Neural progenitor cell (in vitro differentiated cells): ENCODE measurements at regions not wholly inside any gene's neighbourhood (a gene's known extent, or its start where the extent isn't known, plus 50 kb on each side); places are given as distances from the start of the nearest gene placed in this dataset.

ENCODE experiments used
- EZH2 ChIP-seq: fragments of 200-600 bp; sonication (generic); IDR thresholded peaks from 2 replicates; pipeline ENCODE4 v1.6.1; 2017; ENCODE audit warnings: antibody characterized with exemption, mild to moderate bottlenecking, moderate library complexity
- EZH2phosphoT487 ChIP-seq: fragments of 200-600 bp; sonication (generic); IDR thresholded peaks from 2 replicates; pipeline ENCODE4 v1.6.1; 2017; ENCODE audit warnings: antibody characterized with exemption
- TF ChIP-seq, protein P1 (sequence below): fragments of 200-600 bp; sonication (generic); IDR thresholded peaks from 2 replicates; pipeline ENCODE4 v1.5.1; 2017; ENCODE audit warnings: antibody characterized with exemption, mild to moderate bottlenecking

DNA sequence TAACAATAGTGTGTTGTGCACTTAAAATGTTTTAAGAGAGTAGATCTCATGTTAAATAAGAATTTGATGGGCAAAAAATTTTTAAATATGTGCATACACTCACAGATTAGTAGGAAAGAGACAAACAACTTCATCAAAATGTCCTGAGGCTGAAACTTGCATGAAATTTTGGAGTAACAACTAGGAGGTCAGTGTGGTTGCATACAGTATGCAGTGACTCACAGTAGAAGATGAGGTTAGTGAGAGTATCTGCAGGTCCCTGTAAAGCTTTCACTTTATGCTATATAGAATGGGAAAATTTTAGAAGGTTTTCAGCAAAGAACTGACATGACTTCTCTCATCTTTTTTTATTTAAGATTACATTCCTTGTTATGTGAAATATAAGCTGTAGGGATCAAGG is 453.1 kb upstream of the KLHL4 start:
- TF ChIP-seq, protein P1, sequence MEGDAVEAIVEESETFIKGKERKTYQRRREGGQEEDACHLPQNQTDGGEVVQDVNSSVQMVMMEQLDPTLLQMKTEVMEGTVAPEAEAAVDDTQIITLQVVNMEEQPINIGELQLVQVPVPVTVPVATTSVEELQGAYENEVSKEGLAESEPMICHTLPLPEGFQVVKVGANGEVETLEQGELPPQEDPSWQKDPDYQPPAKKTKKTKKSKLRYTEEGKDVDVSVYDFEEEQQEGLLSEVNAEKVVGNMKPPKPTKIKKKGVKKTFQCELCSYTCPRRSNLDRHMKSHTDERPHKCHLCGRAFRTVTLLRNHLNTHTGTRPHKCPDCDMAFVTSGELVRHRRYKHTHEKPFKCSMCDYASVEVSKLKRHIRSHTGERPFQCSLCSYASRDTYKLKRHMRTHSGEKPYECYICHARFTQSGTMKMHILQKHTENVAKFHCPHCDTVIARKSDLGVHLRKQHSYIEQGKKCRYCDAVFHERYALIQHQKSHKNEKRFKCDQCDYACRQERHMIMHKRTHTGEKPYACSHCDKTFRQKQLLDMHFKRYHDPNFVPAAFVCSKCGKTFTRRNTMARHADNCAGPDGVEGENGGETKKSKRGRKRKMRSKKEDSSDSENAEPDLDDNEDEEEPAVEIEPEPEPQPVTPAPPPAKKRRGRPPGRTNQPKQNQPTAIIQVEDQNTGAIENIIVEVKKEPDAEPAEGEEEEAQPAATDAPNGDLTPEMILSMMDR: no peak
- TF ChIP-seq EZH2 (no peak), EZH2phosphoT487 (no peak)
